Amygdala (tissue), 56 donors: ENCODE measurements at regions not wholly inside any gene's neighbourhood (a gene's known extent, or its start where the extent isn't known, plus 50 kb on each side); places are given as distances from the start of the nearest gene placed in this dataset.
"Not testable (repeated sequence)": the region's sequence is repeated elsewhere in the genome, so short reads cannot be mapped to it uniquely, and the experiment has no call there.

Experiments
- DNase-seq, 56 donors: peaks; one replicate each; lab custom pipeline; 2025; lab: John Stamatoyannopoulos, UW

DNA sequence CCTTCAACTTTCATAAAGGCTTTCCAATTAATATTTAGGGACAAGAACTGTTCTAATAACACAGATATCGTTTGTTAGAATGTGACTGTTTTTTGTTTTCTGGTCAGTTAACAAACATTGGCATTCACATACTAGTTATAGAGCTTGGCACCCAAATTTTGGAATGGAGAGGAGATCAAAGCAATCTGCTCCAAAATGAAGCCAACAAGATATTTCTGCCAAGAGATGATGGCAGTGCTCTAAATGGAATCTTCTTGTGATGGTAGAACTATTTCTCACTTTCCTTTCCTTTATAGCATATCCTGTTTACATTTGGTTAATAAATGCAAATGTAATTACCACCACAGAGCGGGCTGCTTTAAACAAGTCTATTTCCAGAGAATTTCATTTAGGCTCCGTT lies 208.3 kb upstream of the RIMS1 start:
- DNase-seq: no peak

DNA sequence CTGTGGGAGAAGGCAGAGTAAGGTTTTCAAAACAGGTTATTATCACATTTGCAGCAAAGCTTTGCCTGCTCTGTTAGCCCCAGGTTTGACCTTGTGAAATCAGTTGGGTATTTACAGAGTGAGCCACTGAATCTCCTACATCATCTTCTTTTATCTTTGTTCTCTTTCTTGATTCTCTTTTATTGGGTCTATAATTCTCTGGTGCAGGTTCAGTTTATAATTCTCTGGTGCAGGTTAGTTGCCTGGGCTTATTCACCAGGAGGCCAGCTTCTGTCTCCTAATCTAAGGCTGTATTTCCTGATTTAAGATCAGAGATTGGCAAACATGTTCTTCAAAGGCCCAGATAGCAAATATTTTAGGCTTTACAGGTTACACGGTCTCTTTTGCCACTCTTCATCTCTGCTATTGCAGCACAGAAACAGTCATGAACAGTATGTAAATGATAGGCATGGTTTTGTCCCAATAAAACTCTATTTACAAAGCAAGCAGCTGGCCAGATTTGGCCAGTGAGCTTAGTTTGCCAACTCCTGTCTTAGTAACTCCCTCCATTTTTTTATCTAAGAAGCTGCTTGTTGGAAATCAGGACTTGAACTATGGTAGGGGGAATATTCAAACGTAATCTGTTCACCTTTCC lies 205.0 kb upstream of the RIMS1 start:
- DNase-seq: no peak

DNA sequence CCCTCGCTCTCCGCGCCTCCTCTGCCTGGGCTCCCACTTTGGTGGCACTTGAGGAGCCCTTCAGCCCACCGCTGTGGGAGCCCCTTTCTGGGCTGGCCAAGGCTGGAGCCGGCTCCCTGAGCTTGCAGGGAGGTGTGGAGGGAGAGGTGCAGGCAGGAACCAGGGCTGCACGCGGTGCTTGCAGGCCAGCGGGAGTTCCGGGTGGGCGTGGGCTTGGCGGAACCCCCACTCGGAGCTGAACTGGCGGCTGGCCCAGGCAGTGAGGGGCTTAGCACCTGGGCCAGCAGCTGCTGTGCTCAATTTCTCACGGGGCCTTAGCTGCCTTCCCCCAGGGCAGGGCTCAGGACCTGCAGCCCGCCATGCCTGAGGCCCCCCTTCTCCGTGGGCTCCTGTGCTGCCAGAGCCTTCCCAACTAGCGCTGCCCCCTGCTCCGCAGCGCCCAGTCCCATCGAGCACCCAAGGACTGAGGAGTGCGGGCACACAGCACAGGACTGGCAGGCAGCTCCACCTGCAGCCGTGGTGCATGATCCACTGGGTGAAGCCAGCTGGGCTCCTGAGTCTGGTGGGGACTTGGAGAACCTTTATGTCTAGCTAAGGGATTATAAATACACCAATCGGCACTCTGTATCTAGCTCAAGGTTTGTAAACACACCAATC lies 200.2 kb upstream of the RIMS1 start:
- not testable (repeated sequence) for DNase-seq

DNA sequence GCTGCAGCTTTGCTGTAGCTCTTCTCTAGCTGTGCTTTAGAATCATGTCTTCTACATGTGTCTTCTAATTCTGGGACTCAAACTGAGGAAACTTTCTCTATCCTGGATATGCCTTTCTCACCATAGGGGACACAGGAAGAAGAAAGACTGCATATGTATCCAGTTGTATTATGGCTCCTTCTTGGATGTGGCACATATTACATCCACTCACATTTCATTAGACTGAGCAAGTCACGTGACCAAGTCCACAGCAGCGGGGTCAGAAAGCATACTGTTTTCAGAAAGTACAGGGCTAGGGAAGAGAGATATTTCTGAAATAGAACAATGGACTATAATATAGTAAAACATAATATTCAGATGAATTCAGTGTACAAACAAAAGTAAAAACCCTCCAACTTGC lies 187.6 kb upstream of the RIMS1 start:
- no peak for DNase-seq

DNA sequence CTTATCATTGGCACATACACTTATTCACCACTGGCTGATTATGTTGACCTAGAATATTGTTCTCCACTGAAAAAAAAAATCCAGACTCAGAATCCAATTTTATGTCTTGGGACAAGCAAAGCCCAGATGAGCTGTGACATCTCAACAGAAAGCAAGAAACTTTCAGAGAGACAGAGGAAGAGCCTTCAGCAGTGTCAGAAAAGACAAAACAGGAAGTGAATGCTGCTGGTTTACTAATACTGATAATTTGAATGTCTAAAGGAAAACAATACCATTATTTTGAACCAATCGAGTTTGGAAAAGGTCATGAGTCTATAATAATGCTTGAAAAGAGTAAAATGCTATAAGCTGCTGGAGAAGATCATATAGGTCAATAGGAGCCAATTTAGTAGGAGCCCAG lies 179.8 kb upstream of the RIMS1 start:
- no peak for DNase-seq

DNA sequence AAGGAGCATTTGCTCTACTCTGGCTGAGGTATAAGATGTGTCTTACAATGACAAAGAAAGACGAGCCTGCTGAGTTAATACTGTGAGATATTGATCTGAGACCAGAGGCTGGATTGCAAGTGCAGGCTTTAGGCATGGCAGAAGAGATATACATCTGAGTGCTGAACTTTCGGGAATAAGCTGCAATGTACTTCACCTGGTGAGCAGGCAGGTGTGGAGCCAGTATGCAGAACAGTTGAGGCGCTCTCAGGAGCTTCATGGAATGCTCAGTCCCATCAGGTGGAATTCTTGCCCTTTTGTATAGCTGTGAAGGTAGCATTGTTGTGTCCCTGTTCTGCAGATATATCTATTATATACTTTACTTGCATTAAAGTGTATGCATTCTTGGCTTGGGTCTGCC lies 179.3 kb upstream of the RIMS1 start:
- DNase-seq: no peak

DNA sequence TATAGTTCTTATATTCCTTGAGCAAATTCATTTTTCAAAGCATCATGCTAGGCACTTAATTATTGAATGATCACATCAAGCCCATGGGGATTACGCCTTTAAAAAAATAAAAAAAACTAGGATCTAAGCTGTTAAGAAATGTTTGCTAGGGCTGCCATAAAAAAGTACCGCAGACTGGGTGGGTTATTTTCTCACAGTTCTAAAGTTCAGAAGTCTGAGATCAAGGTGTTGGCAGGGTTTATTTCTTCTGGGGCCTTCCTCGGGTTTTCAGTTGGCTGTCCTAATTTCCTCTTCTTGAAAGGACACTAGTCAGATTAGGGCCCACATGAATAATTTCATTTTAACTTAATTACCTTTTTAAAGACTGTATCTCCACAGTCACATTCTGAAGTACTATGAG lies 165.6 kb upstream of the RIMS1 start:
- no peak for DNase-seq

DNA sequence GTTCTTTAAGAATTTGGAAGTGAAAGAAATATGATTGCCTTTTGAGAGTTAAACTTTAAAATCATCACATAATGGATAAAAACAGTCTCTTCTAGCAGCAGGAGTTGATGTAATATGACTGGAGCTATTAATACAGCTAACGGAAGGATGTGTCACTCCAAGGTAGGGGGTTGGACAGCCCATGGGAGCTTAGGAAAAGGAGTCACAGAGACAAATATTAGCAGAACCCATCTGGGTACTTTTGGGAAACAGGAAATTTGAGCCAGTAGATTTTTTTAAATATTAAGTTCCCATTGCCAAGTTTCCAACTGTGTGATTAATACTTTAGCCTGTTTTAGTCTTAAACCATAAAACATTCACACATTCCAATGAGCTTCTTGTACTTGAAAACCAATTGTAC lies 164.7 kb upstream of the RIMS1 start:
- peak in 1 of 56 donors; percentile 3 for DNase-seq

DNA sequence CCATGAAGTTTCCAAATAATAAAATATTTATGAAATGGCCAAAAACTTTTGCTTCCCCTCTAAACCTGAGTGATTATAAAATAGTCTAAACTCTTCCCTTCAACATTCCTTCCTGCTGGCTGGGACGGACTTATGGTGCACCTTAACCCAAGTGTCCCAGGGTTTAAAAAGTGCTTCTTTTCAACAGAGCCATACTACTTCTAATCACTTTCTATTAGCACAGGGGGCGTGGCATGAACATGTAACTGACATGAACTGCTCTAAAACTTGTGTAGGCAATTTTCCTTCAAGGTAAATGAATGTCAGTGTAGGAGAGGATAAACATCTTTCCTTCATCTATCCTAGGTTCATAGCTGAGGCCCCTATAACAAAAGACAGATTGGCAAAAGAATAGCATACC lies 163.6 kb upstream of the RIMS1 start:
- DNase-seq: no peak

DNA sequence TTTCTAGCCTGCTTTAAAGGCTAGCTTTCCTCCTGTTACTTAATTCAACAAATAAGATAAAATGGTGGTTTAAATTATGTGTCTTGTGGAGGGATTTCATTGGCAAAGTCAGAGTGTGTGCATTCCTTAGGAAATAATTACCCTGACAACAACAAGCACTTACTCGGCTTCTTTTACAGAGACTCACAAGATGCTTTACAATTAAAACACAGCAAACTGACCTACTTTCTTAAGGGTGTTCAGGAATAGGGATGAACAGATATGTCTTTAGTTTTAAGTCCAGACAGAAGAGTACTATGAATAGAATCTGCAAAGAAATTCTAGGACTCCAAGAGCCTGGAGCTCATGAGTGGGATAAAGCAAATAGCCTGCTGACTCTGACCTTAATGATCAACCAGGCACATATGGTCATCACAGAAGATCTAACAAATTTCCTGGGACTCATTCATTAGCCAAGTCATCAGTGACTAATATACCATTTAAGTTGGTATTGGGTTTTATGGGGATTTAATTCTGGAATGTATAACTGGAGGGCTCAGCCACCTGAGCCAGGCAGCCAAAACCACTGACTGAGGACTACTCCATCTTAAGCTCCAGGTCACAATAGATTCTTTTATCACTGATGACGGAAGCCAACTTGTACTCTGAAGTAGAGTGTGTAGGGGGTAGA lies 161.8 kb upstream of the RIMS1 start:
- no peak for DNase-seq

DNA sequence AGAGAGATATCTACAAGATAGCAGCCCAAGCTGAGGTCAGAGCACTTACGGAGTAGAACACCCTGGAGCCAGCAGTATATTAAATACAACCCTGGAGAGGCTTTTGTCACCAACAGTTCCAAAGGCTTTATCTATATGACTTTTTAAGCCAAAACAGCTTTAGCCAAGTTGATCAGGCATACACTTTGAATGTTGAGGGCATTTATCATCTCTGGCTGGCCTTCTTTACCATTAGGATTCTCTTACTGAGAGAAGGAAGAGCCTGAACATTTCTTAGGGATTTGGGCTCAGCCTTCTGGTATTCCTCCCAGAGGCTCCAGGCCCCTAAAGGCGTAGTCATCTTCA lies 161.3 kb upstream of the RIMS1 start:
- no peak for DNase-seq

DNA sequence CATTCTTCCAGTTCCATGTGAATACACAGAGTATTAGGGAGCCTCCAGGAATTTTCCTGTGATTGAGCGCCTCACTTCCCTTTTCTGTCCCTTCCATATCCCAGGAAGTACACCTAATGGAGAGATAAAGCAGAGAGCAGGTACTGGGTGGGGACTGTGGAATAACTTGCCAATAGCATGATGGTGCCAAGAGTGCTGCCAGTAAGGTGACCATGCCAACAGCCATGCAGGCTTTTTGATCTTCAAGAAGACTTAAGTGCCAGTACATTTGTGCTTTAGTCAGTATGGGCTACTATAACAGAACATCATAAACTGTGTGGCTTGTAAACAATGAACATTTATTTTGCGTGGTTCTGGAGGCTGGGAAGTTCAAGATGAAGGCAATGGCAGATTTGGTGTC lies 160.2 kb upstream of the RIMS1 start:
- DNase-seq: no peak

DNA sequence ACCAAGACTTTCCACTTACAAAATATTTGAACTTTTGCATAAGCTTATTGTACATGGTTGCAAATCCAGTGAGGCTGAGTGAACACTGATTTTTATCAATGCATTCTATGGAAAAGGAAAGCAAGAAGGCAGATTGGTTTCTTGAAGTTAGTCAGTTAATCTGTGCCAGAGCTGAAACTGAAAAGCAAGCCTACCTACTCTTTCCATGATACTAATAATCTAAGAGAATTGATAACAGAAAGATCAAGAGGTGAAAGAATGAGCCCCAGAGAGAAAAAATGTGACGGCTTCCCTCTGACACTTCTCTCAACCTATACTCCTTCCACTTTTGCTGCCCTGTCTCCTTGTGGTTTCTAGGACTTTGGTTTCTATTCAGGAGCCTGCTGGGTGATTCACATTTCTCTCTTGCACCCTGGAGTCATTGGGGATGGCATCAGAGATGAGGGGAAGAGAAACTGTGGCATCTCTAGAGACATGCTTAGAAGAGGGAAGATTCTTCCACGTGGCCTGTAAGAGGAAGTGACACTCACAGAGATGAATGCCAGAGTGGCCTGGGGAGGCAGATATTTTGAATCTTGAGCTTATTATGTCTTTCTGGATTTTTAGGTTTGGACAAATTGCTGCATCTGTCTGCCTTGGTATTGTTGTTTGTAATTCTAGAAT lies 158.6 kb upstream of the RIMS1 start:
- peak in 5 of 56 donors; percentile 0 to 32 (median 7) for DNase-seq

DNA sequence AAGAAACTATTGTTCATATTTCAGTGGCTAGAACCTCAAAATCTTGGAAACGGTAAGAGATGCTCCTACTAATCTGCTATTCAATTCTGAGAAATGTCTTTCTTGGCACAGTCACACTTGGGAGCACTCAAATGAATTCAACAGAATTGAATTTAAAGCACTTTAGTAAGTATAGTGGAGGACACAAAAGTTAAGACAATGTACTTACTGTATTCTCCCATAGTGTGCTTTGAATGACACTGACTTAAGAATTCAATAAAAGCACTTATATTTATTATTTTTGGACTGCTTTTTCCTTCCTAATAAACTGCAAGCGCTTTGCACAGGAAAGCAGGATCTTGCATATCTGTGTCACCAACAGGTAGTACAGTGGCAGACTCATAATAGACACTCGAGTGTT lies 156.1 kb upstream of the RIMS1 start:
- no peak for DNase-seq

DNA sequence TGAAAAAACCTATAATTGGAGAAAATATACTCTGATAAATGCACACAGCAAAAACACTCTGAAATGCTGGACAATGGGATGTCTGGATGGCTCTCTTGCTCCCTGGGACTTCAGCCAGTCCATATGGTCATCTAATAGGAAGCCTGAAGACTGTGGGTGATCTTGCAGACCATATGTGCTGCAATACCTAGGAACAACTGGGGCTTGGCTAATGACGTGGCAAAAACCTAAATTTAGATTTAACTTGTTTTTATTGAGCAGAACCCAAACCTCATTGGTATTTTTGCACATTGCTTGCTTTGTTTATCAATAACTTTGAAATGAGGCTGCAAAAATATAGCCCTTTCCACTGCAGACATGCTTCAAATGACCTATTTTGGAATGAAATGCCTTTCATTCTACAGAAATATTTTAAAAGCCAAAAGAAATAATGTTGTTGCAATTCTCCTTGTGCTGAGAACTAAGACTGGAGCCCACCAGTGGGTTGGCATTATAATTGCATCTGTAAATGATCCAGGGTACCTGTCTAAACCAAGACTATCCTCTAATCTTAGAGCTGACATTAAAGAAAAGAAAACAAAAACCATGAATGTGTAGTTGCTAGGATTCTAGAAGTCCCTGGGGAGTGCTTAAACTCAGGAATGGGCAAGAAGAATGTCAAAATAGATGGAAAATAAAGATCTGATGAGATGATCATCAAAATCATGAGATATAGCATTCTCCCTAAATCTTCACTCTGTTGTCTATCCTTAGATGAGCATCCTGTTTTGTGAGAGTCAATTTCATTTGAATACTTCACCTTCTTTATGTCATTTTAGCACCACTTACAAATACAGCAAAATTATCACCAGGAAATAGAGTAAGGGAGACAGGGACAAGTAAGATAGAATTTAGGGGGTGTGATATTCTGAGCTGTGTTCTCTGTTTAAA lies 152.1 kb upstream of the RIMS1 start:
- DNase-seq: no peak

DNA sequence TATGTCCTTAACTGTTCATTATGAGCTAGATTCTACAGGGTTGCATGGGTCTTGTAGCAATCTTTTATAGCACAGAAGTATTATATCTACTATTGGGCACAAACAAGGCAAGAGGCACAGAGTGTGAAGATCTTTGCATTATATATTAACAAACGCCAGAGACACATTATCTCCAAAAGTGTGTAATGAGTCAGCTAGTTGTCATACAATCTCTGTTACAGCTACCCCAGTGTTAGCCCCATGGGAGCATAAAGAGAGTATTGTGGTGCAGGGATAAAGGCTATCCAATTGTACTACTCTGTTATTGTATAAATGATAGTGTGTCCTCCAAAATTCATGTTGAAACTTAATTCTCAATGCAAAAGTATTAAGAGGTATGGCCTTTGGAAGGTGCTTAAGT lies 148.4 kb upstream of the RIMS1 start:
- no peak for DNase-seq

DNA sequence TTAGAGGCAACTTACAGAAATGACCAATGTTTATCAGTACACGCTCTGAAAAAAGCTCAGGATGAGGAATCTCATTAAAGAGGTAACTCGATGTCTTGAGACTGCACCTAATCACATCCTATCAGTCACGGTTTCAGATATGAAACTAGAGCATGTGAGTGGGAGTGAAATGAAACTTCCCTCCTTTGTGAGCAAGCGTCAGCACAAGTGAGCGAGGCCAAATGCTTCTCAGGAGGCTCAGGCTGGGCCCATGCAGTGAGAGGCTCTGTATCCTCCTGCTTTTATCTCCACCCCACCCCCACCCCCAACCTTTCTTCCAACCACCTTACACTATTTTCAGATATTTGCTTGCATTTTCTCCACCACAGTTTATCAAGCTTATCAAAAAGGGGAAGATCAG lies 140.8 kb upstream of the RIMS1 start:
- DNase-seq: no peak

DNA sequence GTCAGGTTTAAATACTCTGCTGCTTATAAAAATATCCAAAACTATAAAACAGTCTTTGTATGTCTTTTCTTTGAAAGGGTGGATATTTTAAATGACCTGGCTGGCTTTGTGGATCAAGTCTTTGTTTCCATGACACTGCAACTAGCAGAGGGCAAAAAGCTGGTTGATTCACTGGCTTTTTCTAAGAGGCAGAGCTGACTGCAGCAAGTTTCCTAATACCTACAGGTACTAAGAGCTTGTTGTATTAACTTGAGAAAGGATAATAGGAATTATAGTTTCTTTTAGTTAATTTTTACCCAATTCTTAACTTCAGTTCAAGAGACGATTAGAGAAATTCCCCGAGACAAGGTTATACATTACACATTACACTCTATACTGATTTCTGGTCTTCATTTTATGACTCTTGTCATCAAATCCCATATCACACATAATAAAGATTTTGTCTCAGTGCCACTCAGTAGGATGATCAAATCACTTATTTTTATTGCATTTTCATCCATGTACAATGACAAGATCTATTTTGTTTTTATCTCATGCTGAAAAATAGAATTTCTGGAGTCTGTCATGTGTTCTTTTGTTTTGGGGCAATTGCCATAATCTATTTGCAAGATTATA lies 120.1 kb upstream of the RIMS1 start:
- no peak for DNase-seq

DNA sequence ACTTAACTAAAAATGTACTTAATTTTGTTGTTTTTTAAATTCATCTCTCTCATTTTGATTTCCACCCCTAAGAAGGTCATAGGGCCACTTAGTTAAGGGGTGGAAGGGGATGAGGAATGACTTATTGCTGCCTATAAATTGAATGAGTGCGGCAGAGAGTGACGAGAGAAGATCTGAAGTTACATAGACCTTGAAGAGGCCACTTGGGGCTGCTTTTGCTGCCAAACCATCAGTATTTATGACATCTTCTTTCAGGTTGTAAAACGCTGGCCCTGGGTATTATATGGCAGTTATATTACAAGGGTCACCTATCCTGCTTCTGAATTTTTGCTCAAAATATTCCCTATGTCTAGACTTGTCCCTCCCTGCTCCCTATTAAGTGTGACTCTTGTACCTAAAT lies 119.6 kb upstream of the RIMS1 start:
- no peak for DNase-seq

DNA sequence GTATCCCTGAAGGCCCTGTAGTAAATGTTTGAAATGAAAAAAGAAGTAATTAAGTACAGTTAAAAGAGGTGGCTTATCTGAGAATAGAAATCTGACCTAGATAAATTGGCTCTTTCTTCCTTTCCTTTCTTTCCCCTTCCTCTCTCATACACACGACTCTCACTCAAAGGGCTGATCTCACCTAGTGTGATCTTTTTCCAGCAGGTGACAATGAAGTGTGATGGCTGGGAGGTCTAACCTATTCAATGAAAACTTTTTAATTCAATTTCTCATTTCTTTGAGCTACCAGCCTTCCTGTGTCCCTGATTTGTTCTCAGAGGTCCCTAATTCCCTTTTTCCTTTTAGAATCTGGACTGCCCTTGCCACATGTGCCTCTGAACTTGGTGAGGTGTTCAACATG lies 118.0 kb upstream of the RIMS1 start:
- no peak for DNase-seq
